Esophagus muscularis mucosa (tissue), 4 donors: ENCODE measurements at regions not wholly inside any gene's neighbourhood (a gene's known extent, or its start where the extent isn't known, plus 50 kb on each side); places are given as distances from the start of the nearest gene placed in this dataset.

Source experiments
- DNase-seq: peaks from one replicate; pipeline ENCODE4 v3.0.0-alpha.2; 2017; ENCODE audit errors: extremely low spot score
- H3K27ac ChIP-seq, 4 donors: fragments of 200-600 bp; sonication (generic); replicated peaks in 1 of 4; 1 replicate in 3 of 4; 2 replicates in 1 of 4; pipeline ENCODE4 v1.5.1; 2016 to 2019; ENCODE audit warnings: mild to moderate bottlenecking in 1 of 4
- H3K27me3 ChIP-seq, 4 donors: fragments of 200-600 bp; sonication (generic); one replicate each; pipeline versions ENCODE4 v1.5.1 to v1.6.0; 2016 to 2019
- H3K36me3 ChIP-seq, 4 donors: fragments of 200-600 bp; sonication (generic); one replicate each; pipeline ENCODE4 v1.5.1; 2016 to 2019
- H3K4me1 ChIP-seq, 4 donors: fragments of 200-600 bp; sonication (generic); one replicate each; pipeline ENCODE4 v1.5.1; 2016 to 2019
- H3K4me3 ChIP-seq, 4 donors: fragments of 200-600 bp; sonication (generic); 1 replicate in 2 of 4; 2 replicates in 2 of 4; pipeline ENCODE4 v1.5.1; 2016 to 2019; ENCODE audit warnings: mild to moderate bottlenecking in 4 of 4, moderate library complexity in 1 of 4
- H3K9me3 ChIP-seq, 4 donors: fragments of 200-600 bp; sonication (generic); 1 replicate in 3 of 4; 2 replicates in 1 of 4; pipeline ENCODE4 v1.5.1; 2016 to 2019
- CTCF ChIP-seq, 3 experiments: fragments of 200-600 bp in 2 of 3; fragments of 450-650 bp in 1 of 3; sonication (generic) in 2 of 3; IDR thresholded peaks; one replicate each; pipeline ENCODE4 v1.5.1; 2017 to 2019; ENCODE audit warnings: antibody characterized with exemption in 3 of 3, mild to moderate bottlenecking in 2 of 3, moderate library complexity in 1 of 3
- EP300 ChIP-seq: sonication (generic); formaldehyde crosslinking; IDR thresholded peaks from one replicate; pipeline ENCODE4 v1.6.1; 2017; ENCODE audit warnings: antibody characterized with exemption
- POLR2A ChIP-seq: fragments of 450-650 bp; IDR thresholded peaks from one replicate; pipeline ENCODE4 v1.6.1; 2017; ENCODE audit warnings: antibody characterized with exemption, moderate library complexity, mild to moderate bottlenecking, low read depth
- POLR2AphosphoS5 ChIP-seq, 2 donors: sonication (generic); formaldehyde crosslinking; IDR thresholded peaks; one replicate each; pipeline ENCODE4 v1.6.1; 2017; ENCODE audit warnings: antibody characterized with exemption in 2 of 2
- WGBS: methylation state at CpG from one replicate; pipeline ENCODE4 v1.1.5; 2018; 5-methylcytosine and 5-hydroxymethylcytosine counted together
- intact Hi-C: fragments of 100-400 bp; cut with DNase I; formaldehyde crosslinking; loops from one replicate; pipeline ENCODE4 v1.15.1; 2023

- intact Hi-C loops = no loop called here
- no peak for DNase-seq
- H3K4me1 ChIP-seq = peaks cover 0 to 10% (median 0%) of the 10 kb centered on the region in 4 donors
- no peak overlapping the region for H3K4me3 ChIP-seq
- no peaks in the 10 kb centered on the region for H3K27me3 ChIP-seq
- no peak overlapping the region for H3K27ac ChIP-seq
- no peaks in the 10 kb centered on the region for H3K36me3 ChIP-seq
- H3K9me3 ChIP-seq = no peaks in the 10 kb centered on the region
- 90% methylated on average over 3 of the region's 3 CpGs for WGBS
- no peak for TF ChIP-seq EP300
- TF ChIP-seq CTCF (IDR thresholded peaks at IDR 0.05) = no peak
- no peak for TF ChIP-seq POLR2AphosphoS5 (IDR thresholded peaks at IDR 0.05)
- TF ChIP-seq POLR2A = no peak
These were observed 80.3 kb upstream of the SEMA6A start for GRCh38 chr5:116654925-116655324.

GRCh38 chr5:116652903-116653302 is 78.3 kb upstream of the SEMA6A start:
- Histone ChIP-seq H3K27me3 (no peaks in the 10 kb centered on the region), H3K9me3 (no peaks in the 10 kb centered on the region), H3K27ac (peak overlapping the region in 3 of 4 donors; percentile 8 to 47 (median 28)), H3K4me1 (peaks cover 0 to 10% (median 0%) of the 10 kb centered on the region in 4 donors), H3K4me3 (no peak overlapping the region), H3K36me3 (no peaks in the 10 kb centered on the region)
- no peak for TF ChIP-seq CTCF (IDR thresholded peaks at IDR 0.05)
- no peak for TF ChIP-seq EP300
- TF ChIP-seq POLR2A = no peak
- TF ChIP-seq POLR2AphosphoS5 (IDR thresholded peaks at IDR 0.05) = peak in 1 of 2 donors; percentile 27
- 52% methylated on average over 3 of the region's 3 CpGs for WGBS
- peak; percentile 75 for DNase-seq
- intact Hi-C loops = no loop called here

GRCh38 chr5:116652196-116652729 is 77.6 kb upstream of the SEMA6A start:
- H3K36me3 ChIP-seq = no peaks in the 10 kb centered on the region
- intact Hi-C loops = no loop called here
- WGBS = 50% methylated on average over 7 of the region's 7 CpGs
- peaks cover 0 to 10% (median 0%) of the 10 kb centered on the region in 4 donors for H3K4me1 ChIP-seq
- H3K9me3 ChIP-seq = no peaks in the 10 kb centered on the region
- H3K4me3 ChIP-seq = no peak overlapping the region
- H3K27ac ChIP-seq = peak overlapping the region in 3 of 4 donors; percentile 8 to 47 (median 28)
- TF ChIP-seq POLR2AphosphoS5 (IDR thresholded peaks at IDR 0.05) = peak in 1 of 2 donors; percentile 33
- no peak for TF ChIP-seq EP300
- no peaks in the 10 kb centered on the region for H3K27me3 ChIP-seq
- peak; percentile 92 for DNase-seq

GRCh38 chr5:116651653-116652052 is 77.0 kb upstream of the SEMA6A start:
- peaks cover 0 to 10% (median 0%) of the 10 kb centered on the region in 4 donors for H3K4me1 ChIP-seq
- DNase-seq = peak; percentile 53
- no peak overlapping the region for H3K4me3 ChIP-seq
- H3K9me3 ChIP-seq = no peaks in the 10 kb centered on the region
- WGBS = 77% methylated on average over 3 of the region's 3 CpGs
- H3K27me3 ChIP-seq = no peaks in the 10 kb centered on the region
- TF ChIP-seq CTCF (IDR thresholded peaks at IDR 0.05) = no peak
- TF ChIP-seq EP300 = no peak
- no peak for TF ChIP-seq POLR2AphosphoS5 (IDR thresholded peaks at IDR 0.05)
- TF ChIP-seq POLR2A = no peak
- H3K36me3 ChIP-seq = no peaks in the 10 kb centered on the region
- intact Hi-C loops = no loop called here
- no peak overlapping the region for H3K27ac ChIP-seq

GRCh38 chr5:116650964-116651363 is 76.3 kb upstream of the SEMA6A start:
- DNase-seq = no peak
- Histone ChIP-seq H3K27me3 (no peaks in the 10 kb centered on the region), H3K36me3 (no peaks in the 10 kb centered on the region), H3K9me3 (no peaks in the 10 kb centered on the region), H3K27ac (no peak overlapping the region), H3K4me1 (peaks cover 0 to 10% (median 0%) of the 10 kb centered on the region in 4 donors), H3K4me3 (no peak overlapping the region)
- intact Hi-C loops = no loop called here
- WGBS = 89% methylated on average over 4 of the region's 4 CpGs
- TF ChIP-seq CTCF (IDR thresholded peaks at IDR 0.05) (no peak), EP300 (no peak), POLR2AphosphoS5 (IDR thresholded peaks at IDR 0.05) (no peak), POLR2A (no peak)
